ENCODE measurements at regions not wholly inside any gene's neighbourhood (a gene's known extent, or its start where the extent isn't known, plus 50 kb on each side); places are given as distances from the start of the nearest gene placed in this dataset.

GRCh38 chr18:4748975-4749374 lies 293.9 kb upstream of the DLGAP1 start (continued):
- no peak for TF ChIP-seq GTF3C2 (IDR thresholded peaks at IDR 0.05; ENCODE audit: borderline replicate concordance, extremely low read depth, insufficient read length)
- no peak for TF ChIP-seq SREBF1 (IDR thresholded peaks at IDR 0.05; ENCODE audit: borderline replicate concordance, low read depth, low read length)
- no peak for TF ChIP-seq ERF (CRISPR knock-in tag; IDR thresholded peaks at IDR 0.05)
- no peak for TF ChIP-seq NCOA1 (IDR thresholded peaks at IDR 0.05; ENCODE audit: low read depth)
- TF ChIP-seq MGA (IDR thresholded peaks at IDR 0.05) = no peak
- TF ChIP-seq STAT5B (CRISPR knock-in tag; IDR thresholded peaks at IDR 0.05) = no peak
- no peak for TF ChIP-seq SP2 (IDR thresholded peaks at IDR 0.05; ENCODE audit: extremely low read depth, low read depth, low read length, poor library complexity, severe bottlenecking)
